ENCODE measurements at regions not wholly inside any gene's neighbourhood (a gene's known extent, or its start where the extent isn't known, plus 50 kb on each side); places are given as distances from the start of the nearest gene placed in this dataset.

DNA sequence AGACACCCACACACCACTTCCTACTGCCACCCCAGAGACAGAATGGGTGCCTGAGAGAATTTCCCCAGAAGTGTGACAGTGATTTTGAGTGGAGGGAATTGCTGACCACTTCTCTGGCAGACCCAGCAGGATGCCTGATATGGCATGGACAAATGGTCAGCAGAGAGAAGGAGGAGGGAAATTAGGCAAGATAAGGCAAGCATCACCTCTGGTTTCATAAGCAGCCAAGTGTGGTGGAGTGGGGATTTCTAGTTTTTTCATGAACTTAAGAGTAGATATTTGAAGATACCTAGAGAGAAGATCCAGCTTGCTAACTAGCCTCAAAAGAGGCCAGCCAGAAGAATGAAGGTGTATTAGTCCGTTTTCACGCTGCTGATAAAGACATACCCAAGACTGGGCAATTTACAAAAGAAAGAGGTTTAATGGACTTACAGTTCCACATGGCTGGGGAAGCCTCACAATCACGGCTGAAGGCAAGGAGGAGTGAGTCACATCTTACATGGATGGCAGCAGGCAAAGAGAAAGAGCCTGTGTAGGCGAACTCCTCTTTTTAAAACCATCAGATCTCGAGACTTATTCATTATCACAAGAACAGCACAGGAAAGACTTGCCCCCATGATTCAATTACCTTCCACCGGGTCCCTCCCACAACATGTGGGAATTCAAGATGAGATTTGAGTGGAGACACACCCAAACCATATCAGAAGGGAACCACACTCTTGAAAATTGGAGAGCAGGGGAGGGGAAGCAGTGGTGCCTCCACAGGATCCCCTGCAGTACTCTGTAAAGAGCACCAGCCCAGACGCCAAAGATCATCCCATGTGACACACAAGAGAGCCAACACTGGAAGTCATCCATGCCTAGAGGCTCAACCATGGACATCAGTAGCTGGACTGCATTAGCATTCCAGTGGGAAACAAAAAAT lies 64.2 kb downstream of the RBM43 start:
- no peak for DNase-seq (ENCODE audit: low spot score)

DNA sequence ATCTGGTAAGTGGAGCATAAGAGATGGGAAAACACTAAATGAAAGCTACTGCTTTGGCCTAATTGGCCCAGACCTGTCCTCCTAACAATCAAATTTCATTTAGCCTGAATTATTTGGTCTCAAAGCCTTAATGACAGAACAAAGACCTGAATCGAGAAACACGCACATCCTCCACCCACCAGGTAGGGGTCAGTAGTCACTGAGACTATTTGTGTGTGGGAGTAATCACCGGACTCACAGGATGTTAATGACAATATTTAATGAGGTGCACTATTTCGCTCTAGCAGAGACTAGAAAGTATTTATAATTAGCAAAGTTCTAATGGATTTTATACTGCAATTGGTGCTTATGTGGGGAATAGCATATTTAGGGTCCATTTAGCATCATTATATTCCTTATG lies 68.1 kb downstream of the RBM43 start:
- DNase-seq (ENCODE audit: low spot score) = no peak

DNA sequence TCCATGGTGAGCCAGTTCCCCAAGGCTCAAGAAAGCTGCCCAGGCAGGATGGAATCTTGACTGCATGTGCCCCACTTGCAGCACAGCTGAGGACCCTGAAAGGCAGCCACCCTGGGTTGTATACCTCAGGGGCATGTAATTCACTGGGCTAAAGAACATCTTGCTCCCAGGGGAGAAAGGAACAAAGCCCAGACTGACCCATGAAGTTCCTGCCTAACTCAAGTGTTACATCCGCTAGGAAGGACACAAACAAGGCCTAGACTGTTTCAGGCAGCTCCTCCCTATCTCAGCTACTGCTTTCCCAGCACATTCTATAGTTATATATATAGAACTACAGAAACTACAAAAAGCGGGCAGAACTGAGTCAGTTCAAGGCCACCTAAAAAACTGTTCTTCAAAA lies 69.0 kb downstream of the RBM43 start:
- DNase-seq (ENCODE audit: low spot score) = no peak

DNA sequence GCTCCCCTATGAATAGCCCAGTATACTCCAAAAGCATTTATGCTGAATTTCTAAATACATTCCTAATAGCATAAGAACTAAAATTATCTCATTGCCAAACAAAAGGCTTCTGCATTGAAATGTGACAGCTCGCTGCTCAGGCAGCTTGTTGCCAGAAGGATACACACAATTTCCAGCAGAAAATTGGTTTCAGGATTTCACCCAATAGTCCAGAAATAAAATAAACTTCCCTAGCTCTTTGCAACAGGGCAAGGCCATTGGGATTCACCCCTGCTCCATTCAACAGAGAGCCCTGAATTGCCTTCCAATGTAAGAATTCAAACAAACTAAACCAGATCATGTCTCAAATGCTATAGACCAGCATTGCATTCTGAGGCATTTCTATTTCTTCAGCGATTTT lies 70.7 kb downstream of the RBM43 start:
- DNase-seq (ENCODE audit: low spot score) = no peak

DNA sequence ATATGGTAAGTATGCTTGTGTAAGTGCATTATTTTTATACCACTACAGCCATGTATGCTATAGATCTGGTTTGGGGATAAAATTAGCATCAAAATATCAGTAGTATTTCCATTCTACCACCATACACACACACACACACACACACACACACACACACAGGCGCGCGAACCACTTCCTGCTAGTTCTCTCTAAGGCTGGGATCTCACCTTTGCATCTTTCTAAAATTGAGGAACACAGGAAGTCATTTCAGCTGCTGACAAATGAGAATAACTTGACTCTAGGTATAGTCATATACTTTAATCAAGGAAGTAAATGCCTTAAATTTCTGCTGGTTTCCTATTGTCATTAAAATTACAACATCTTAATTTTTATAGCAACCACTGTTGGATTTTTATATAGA lies 72.5 kb downstream of the RBM43 start:
- DNase-seq (ENCODE audit: low spot score) = no peak

DNA sequence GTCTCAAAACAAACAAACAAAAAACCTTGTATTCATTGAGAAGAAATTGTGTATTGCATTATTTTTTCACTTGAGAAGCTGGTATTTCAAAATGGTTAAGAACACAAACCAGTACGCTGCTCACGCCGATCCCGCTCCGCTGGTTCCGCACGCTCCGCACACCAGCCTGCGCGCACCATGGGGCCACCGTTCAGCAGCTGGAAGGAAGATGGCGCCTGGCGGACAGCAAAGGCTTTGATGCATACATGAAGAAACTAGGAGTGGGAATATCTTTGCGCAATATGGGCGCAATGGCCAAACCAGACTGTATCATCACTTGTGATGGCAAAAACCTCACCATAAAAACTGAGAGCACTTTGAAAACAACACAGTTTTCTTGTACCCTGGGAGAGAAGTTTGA lies 75.7 kb downstream of the RBM43 start:
- no peak for DNase-seq (ENCODE audit: low spot score)

DNA sequence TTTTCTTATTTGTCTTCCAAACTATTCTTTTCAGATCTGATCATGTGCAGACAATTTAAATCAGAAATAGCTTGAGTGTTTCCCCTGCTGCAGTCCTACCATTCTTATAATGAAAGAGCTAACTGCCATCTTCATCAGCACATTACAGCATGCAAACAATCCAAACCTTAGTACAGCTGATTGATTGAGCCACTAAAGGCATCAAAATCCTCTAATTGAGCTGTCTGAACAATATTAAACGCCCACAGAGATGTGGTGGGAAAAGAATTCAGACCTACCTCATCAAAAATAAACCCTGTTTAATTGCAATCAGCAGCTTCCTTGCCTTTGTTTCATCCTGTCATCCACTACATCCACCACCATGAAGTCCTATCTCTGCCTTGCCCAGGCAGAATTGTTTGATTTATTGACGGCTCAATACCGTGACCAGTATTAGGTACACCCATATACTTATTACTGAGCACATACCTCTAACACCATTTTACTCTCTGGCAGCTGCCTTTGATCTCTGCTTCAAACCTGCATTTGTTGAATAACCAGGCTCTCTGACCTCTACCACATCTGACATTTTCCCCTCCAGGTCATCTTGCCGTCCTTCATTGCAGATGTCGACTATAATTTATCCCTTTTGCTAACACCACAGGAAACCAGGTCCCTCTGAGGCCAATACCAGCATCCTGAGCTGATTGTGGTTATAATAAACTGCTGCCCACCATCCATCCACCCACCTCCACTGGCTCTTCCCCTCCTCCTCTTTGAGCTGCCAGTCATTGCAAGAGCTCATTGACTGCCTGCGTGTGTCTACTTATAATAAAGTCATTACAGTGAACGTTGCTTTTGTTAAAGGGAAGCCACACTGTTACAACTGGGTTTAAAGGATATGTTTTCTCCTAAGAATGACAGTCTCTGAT lies 78.5 kb downstream of the RBM43 start:
- DNase-seq (ENCODE audit: low spot score) = no peak

DNA sequence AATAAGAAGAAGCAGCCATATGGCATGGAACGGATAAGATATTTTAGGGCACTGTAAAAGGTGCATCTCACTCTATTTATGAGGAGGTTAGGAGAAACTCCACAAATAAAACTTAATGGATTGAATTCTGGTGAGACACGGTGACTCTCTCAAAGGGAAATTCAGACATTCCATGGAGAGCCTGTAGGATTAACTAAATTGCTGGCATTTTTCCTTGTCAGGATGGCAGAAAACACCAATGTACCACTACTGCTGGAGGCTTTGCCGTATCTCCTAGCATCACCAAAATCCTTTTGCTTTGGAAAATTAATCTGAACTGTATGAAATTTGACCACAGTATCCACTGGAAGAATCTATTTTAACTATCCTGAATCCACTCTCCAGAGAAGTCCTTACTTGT lies 79.3 kb downstream of the RBM43 start:
- DNase-seq (ENCODE audit: low spot score) = no peak

DNA sequence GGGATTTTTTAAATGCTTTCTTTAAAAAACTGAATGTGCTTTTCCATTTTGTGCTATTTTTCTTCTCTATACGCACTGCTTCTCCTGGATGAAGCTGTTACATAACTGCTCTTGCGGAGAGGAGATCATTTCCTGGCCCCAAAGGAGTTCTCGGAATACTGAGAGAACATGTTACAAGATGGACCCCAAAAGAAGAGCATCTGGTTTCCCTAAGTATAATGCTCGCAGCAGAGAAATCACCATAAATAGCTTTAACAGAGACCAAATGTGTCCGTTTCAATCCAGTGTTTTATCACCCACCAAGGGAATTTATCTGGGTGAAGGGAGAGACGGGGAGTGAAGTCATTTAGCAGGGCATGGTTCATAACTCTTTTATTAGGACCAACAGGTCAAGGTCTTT lies 80.1 kb downstream of the RBM43 start:
- no peak for DNase-seq (ENCODE audit: low spot score)

DNA sequence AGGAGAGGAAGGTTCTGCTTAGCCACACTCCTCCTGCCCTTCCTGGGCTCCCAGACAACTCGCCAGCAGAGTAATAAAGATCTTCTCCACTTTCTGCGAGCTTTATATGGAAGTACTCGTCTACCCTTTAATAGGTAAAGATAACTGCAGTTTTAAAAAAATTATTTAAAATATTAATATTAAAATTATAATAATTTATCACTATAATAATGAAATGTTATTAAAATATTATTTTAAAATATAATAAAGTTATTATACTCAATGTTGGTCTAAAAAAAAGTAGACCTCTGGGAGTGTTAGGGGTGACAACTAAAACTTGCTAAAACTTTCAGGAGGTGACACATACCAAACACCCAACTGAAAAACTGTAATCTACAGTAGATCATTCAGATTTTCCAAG lies 81.5 kb downstream of the RBM43 start:
- DNase-seq (ENCODE audit: low spot score) = no peak

DNA sequence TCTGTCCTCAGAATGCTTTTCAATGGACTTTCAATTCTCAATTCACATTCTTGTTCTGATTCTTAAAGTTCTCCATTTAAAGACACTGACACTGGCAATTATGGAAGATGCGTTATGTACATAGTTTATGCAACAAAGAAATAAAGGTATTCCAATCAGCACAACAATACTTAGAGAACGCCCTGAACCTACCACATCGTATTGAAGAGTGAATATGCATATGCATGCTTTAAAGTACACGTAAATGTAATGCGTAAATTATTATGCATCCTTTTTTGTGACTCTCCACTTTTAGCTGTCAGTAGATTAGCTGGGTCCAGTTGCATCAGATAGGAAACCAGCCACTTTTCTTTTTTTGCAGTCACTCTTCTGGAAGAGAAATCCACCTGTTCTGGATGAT lies 83.5 kb downstream of the RBM43 start:
- DNase-seq (ENCODE audit: low spot score) = no peak

DNA sequence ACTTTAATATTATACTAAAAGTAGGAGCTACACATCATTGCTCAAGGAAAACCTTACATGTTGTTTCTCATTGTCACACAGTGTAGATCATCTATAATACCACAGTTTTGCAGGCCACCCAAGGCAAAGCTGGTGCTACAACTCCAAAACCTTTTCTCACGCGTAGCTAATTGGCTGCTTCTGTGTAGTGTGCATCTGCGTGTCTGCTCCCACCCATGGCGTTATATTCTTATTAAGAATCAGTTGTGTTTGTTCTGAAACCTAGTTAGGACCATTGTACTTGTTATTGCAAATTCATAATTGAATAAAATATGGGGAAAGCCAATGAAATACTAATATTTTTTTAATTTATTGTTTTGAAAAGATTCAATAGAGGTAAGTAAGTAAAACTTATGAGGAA lies 83.9 kb downstream of the RBM43 start:
- DNase-seq (ENCODE audit: low spot score) = no peak

DNA sequence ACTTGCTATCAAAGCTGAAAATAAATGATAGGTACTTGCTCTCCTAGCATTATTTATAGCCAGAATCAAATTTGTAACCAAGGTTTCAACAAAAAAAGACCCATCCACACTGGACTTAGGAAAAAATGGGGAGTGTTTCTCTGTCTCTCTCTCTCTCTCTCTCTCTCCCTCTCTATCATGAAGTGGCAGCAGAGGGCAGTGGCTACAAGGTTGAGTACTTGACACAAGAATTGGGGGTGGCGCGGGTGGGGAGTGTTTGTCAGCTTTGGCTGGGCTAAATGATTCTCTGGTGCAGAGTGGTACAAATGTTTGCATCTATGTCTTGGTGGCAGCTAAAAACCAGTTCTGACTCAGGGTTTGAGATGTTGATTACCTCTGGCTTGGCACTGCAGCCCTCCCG lies 85.0 kb downstream of the RBM43 start:
- DNase-seq (ENCODE audit: low spot score) = no peak

DNA sequence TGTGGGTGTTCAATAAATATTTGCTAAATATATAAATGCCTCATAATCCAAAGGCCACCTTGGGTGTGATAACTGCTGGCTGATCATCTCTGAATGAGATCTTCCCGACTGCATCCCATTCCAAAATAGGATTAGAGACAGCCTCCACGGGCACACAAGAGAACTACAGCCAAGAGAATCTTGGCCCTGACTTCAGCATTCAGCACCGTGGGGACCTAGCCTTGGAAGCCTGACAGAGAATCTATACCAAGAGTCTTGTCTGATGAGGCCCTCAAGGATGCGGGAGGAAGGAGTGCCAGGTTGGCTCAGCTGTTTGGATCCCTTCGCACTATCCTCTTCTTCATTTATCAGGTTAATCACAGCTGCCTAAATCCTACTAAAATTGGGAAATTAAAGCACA lies 85.8 kb downstream of the RBM43 start:
- DNase-seq (ENCODE audit: low spot score) = no peak

DNA sequence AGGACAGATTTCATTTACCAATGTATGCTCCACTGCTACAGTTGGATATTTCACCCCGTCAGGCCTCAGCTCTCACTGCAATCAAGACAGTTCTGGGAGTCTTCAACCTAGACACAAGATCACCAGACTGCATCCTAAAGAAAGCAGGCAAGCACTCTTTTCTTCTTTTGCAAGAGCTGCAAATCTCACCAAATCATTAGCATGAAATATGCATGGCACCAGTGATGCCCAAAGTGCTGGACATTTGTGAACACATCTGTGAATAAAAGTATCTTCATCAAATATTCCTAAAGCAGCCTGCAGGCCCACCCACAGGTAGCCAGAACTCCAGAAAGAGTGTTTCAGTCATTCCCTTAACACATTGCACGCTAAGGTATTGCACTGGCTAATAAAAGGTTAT lies 87.5 kb downstream of the RBM43 start:
- DNase-seq (ENCODE audit: low spot score) = no peak

DNA sequence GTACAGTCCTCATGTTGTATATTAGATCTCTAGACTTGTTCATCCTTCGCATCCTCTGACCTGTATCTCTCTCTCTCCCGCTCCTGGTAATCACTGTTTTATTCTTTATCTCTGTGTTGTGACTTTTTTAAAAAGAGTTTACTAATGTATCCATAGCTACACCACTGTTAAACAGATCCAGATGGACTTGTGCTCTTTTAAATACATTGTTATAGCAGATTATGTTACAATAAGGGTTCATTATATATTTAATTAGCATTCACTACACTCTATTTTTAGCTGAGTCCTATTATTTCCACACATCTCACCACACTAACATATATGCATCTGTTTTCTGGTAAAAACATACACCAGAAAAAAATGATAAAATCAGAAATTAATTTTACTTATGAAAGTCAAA lies 90.5 kb downstream of the RBM43 start:
- no peak for DNase-seq (ENCODE audit: low spot score)

DNA sequence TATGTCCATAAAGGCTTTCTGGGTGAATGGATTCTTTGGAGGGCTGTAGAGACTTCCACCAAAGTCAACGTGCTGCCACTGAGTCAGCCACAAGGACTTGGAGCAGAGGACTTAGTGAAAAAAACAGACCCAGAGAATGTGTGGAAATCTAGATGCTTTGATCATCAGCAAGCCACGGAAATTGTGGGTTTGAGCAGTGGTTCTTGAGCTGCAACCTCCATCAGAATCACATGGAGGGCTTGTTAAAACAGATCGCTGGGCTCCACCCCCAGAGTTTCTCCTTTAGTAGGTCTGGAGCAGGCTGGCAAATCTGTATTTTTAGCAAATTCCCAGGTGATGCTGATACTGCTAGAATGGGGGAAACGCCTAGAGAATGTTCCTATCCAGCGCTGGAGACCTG lies 95.3 kb downstream of the RBM43 start:
- no peak for DNase-seq (ENCODE audit: low spot score)

DNA sequence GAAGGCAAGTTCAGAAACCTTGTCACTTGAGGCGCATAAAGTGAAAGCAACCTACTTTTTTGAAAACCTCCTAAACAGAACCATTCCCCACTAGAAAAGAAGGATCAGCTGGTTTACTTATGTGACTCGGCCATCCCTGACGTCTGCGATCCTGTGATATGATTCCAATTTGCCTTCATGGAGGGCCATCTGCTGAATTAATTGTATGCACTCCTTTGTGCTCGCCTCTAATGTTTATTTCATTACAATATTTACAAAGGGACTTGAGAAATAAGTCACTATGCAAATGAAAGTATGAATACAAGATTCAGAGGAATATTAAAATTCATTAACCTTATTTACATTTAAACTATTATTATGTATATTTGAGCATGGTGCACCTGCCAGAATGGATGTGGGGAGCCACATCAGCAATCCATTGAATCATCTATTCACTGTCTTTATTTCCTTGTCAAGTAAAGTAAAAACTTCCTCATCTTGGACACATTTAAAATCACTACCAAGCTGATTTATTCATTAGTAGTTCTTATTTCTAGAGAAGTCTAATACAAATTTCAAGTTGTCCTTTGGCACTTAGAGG lies 96.5 kb downstream of the RBM43 start:
- no peak for DNase-seq (ENCODE audit: low spot score)

DNA sequence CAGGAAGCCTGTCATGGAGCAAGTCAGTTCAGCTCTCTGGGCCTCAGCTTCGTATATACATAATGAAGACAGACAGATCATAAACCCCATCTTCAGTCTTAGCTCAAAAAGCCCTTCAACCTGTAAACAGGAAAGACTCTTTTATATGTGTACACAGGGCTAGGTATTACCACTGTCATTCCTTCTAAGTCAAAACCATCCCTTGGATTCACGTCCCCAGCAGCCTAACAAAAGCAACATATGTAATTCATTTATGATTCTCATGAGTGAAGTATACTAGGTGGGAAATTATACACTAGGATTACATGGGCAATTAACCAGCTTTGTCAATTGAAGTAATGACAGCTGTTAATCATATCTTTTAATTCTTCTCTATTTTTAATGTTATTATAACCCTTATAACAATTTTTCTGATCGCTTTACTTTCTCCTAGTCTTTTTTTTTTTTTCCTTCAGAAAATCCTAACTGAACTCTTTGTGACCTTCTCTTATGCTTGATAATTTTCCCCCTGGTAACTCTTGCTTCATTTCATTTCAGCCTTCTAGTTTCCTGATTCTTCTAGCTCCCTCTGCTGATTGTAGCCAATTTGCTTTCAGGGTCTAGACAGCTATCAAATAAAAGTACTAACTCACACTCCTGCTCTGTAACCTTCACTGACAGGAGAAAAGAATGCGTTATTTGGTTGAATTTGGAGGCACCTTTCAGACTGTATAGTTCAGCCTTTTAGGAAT lies 99.7 kb downstream of the RBM43 start:
- peak; percentile 3 for DNase-seq (ENCODE audit: low spot score)

DNA sequence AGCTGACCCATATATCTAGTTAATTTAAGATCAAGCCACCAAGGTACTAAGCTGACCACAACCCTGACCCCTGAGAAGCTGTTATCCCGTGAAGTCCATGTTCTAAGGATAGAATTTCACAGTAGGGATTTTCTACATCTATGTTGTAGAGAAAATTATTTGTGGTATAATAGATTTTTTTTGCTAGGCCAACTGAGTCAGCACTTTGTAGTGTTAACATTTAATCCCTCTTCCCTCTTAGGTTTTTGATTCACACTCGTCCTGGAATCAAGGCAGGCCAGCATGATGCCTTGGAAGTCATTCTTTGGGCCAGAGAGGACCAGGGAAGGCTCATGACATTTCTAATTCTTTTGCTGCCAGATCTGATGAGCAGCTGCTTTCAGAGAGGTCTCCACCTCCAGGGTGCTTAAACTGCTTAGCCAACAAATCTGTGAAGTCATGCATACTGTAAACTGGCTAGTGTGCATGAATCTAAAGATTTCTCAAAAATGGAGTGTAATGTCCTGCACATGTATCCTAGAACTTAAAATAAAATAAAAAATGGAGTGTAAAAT lies 102.5 kb downstream of the RBM43 start:
- DNase-seq (ENCODE audit: low spot score) = no peak

DNA sequence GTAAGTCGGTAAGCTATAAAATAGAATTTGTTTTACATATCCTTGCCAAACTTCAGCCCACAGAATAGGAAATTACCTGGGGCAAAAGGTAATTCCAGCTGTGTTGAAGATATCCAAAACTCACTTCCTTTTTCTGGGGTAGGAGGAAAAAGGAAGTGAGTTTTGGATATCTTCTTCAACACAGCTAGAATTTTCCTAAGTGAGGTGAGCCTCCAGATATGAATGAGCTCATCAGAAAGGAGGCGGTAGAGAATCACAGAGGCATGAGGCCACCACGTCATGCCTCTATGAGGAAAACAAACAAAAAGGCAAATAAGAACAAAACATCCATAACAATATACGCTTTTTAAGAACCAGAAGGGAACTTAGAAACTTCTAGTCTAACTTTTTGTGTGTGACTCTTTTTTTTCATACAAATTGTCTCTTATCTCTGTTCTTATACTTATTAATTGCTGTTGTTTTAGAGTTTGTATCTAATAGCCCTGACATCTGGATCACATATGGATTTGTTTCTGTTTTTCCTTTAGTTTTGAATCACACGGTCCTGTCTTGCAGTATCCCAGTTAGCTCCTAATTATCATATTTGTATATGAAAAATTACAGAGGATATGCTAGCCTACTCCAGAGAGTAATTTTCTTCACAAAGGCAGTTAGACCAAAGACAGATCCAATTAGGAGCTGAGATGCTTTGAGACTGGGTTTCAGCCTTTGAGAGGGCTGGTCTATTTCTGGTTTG lies 104.5 kb downstream of the RBM43 start:
- no peak for DNase-seq (ENCODE audit: low spot score)

Data from A172 (cell line).